Uterus (tissue), 2 donors: ENCODE measurements at regions not wholly inside any gene's neighbourhood (a gene's known extent, or its start where the extent isn't known, plus 50 kb on each side); places are given as distances from the start of the nearest gene placed in this dataset.

Experiments
- CTCF ChIP-seq, 4 experiments: fragments of 200-600 bp in 2 of 4; fragments of 450-650 bp in 2 of 4; sonication (generic) in 2 of 4; IDR thresholded peaks; one replicate each; pipeline ENCODE4 v1.5.1; 2016 to 2019; ENCODE audit warnings: antibody characterized with exemption in 4 of 4, mild to moderate bottlenecking in 2 of 4, moderate library complexity in 1 of 4
- POLR2A ChIP-seq, 2 donors: fragments of 450-650 bp; IDR thresholded peaks; one replicate each; pipeline ENCODE4 v1.6.1; 2016; ENCODE audit warnings: antibody characterized with exemption in 2 of 2, mild to moderate bottlenecking in 1 of 2, moderate library complexity in 1 of 2

GRCh38 chr18:38460657-38461056 lies 895.1 kb upstream of the CELF4 start:
- TF ChIP-seq CTCF (IDR thresholded peaks at IDR 0.05) = no peak
- no peak for TF ChIP-seq POLR2A (IDR thresholded peaks at IDR 0.05)
